A673 (cell line): ENCODE measurements at regions not wholly inside any gene's neighbourhood (a gene's known extent, or its start where the extent isn't known, plus 50 kb on each side); places are given as distances from the start of the nearest gene placed in this dataset.

ENCODE experiments used
- CTCF ChIP-seq: fragments of 300-800, 200-600 bp; sonication (generic); conservative IDR thresholded peaks from 2 replicates; pipeline ENCODE4 v1.5.1; 2017; ENCODE audit warnings: low read depth, mild to moderate bottlenecking, antibody characterized with exemption, low read length, moderate library complexity, mixed read lengths
- EZH2 ChIP-seq: fragments of 200-600 bp; sonication (generic); IDR thresholded peaks from 2 replicates; pipeline ENCODE4 v1.6.1; 2017; ENCODE audit warnings: borderline replicate concordance, low read depth, mild to moderate bottlenecking, mixed read lengths, antibody characterized with exemption, low read length; ENCODE audit not compliant: poor library complexity, severe bottlenecking

- TF ChIP-seq CTCF, result no peak
- TF ChIP-seq EZH2, result no peak
Measured at GRCh38 chr3:139755551-139755950, 77.8 kb upstream of the NMNAT3 start.
